ENCODE measurements at regions not wholly inside any gene's neighbourhood (a gene's known extent, or its start where the extent isn't known, plus 50 kb on each side); places are given as distances from the start of the nearest gene placed in this dataset.
A peak's percentile ranks its signal among the peaks of the same experiment; 100 is the strongest.
"Not testable (repeated sequence)": the region's sequence is repeated elsewhere in the genome, so short reads cannot be mapped to it uniquely, and the experiment has no call there.

DNA sequence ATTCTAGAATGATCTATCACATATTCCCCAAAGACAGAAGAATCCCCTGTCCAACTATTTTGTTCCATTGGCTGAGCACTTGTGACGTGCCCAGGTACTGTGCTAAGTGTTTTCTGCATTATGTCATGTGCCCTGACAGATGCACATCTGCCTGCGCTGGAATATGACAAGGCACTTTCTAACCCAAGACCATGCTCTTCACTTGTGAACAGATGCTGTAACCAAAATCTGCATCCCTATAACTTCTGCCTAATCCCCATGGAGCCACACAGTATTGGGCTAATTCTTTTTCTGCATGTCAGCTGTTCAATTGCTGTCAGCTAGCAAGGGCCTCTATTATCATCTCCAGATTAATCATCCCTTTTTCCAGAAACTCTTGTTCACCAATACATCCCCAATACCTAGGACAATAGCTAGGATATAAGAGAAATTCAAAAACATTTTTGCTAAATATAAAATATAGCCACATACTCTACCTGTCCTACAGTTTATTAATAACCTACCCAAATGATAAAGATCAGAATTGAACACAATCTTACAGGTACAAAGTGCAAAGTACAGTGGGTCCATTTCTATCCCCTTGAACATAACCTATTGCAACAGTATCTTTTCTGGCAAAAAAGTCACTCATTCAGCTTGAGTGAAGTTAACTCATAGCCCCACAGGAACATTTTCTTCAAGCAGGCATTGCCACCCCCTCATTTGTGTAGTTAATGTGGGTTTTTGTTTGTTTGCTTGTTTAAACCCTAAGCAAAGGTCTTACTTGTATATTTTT lies 109.4 kb upstream of the LRRN1 start:
- FAIRE-seq = no peak
- no peak for DNase-seq (ENCODE audit: extremely low spot score, insufficient read length, low read depth)

DNA sequence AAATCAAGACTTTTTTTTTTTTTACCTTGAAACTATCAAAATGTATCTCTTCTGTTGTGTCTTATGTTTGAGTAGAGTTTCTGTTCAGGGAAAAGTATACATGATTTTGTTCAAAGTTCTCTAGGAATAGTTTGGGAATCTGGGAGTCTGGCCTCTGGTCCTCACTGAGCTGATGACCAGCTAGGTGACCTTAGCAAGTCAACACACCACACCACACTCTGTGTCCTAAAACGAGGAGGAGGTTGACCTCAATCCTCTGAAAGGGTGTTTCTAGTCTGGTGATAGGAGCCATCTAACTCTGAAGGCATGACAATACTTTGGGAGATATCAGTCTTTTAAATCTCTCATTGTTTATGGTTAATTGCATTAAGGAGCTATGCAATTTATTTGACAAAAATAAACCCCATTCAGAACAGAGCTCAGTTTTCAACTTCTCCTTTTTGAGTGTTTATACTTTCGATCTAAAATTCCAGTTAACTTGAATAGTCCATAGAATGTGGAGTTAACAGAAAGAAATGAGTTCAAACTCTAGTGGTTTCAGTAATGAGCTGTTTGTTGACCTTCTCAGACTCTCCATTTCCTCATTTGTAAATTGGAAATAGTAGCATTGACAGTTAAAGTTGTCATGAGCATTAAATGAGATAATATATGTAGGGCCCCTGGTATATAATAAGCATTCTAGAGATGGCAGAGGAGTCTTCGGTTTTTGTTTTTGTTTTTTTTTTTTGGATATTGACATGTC lies 112.2 kb upstream of the LRRN1 start:
- no peak for FAIRE-seq
- DNase-seq (ENCODE audit: extremely low spot score, insufficient read length, low read depth) = no peak

DNA sequence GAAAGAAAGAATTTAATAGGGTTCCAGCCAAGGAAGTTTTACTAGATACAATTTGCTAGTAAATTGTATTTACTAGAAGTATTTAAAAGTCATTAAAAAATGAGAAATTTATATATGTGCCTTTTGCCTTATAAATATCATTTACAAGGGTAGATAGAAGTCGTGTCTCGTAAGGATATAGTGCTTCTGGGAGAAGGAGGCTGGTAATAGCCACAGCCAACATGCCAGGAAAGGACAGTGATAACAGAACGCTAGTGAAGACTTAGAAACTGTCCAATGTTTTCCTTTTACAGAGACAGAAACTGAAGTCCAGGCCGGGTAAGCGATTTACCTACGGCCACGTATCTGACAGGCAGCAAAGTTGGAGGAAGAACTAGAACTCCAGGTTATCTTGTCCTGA lies 113.5 kb upstream of the LRRN1 start:
- FAIRE-seq (no peak), DNase-seq (ENCODE audit: extremely low spot score, insufficient read length, low read depth) (no peak)

DNA sequence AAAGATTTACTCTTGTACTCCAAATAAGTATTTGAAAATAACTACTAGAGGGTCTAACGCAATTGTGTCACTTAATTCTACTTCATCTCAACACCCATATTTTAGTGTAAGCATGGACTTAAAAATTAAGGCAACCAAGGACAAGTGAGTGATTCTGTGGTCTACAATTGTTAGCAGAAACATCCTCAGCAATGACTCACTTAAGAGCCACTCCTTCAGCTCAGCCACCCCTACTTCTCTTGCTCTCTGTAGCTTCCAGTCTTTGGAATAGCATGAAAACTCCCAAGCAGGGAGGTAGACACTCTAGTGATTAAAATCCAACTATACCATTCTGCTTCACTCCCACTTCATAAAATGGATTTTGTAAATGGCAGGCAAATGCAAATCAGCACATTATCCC lies 116.0 kb upstream of the LRRN1 start:
- no peak for FAIRE-seq
- DNase-seq (ENCODE audit: extremely low spot score, insufficient read length, low read depth) = no peak

DNA sequence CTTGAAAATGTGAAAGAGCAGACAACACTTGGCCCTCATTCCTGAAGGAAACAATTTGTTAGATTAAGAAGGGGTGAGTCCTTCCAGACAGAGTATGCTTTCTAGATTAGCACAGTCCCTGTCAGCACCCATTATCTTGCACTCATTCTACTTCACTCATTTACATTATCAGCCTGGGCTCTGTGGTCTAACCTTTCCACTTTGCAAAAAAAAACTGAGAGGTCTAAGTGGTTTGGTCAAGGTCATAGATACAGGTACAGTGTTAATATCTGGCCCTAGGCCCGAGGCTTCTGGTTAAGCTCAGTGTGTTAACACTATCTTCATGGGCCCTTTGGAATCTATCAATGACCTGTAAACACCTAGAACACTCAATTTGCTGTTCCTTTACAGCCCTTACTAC lies 123.4 kb upstream of the LRRN1 start:
- DNase-seq (ENCODE audit: extremely low spot score, insufficient read length, low read depth) (no peak), FAIRE-seq (no peak)

DNA sequence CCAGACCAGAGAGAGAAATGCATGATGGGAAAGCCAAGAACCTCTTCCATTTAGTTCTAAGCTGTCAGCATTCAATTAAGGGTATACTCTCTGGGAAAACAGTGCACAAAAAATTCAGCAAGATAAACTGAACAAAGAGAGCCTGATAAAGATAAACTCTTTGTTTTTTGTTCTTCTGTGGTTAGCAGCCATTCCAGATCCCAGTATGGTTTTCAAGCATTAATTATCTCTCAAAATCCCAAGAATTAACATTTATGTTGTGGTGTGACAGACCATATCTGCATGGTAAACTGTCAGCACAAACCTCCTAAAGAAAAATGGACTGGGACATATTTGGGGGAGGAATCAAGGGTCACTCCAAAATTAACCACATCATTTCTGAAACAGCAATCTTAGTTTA lies 124.0 kb upstream of the LRRN1 start:
- no peak for DNase-seq (ENCODE audit: extremely low spot score, insufficient read length, low read depth)
- no peak for FAIRE-seq

DNA sequence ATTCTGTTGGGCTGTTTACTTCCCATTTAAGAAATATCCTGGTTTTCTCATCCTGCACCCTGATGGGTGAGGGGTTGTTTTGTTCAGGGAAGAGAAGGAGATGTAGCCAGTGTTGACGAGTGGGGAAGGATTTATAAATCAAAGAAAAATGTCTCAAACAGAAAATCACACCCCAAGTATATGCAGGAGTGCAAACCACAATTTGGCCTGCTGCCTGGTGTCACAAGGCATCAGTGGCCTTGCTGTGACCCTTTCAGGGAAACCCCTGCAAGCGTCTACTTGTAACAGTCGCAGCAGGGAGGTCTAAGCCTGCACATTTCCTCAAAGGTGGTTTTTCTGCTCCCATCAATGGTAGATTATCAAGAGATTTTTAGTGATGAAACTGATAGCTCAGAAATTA lies 132.6 kb upstream of the LRRN1 start:
- DNase-seq (ENCODE audit: extremely low spot score, insufficient read length, low read depth) (peak; percentile 48), FAIRE-seq (peak; percentile 97)

DNA sequence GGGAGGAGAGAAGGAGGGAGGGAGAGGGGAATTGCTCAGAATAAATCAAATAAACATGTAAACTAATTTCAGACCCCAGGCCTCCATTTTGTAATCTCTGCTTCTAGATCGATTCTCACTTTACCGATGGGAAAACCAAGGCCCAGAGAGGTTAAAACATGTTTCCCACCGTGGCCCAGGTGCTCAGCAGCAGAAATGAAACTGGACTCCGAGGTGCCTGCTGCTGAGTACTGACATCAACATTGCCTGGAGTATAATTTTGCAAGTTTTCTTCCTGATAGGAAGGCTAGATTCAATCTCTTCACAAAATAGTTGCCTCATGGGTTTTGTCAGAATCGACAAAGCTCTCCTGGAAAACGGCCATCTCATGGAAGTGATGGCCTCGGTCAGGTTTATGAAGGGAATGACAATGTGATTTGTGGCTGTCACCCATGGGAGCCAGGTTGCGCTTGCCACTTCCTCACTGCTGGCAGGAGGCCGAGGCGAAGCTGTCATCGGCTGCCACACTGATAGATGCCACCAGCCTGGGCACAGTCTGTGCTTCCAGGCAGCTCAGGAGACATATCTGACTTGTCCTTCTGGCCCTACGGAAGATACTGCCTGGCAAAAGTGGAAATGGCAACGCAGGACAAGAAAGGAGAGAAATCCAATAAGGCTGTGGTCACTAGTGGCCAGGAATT lies 133.1 kb upstream of the LRRN1 start:
- FAIRE-seq = peak; percentile 75

DNA sequence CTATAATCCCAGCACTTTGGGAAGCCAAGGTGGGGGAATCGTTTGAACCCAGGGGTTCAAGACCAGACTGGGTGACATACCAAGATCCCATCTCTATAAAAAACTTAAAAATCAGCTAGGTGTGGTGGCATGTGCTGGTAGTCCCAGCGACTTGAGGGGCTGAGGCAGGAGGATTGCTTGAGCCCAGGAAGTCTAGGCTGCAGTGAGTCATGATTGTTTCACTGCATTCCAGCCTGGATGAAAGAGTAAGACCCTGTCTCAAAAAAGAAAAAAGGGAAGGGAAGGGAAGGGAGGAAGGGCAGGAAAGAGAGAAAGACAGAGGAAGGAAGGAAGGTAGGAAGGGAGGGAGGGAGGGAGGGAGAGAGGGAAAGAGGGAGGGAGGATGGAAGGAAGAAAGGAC lies 133.7 kb upstream of the LRRN1 start:
- DNase-seq (ENCODE audit: extremely low spot score, insufficient read length, low read depth) (no peak), FAIRE-seq (no peak)

More for the DNA sequence above, 133.1 kb upstream of the LRRN1 start:
- peak; percentile 8 for DNase-seq (ENCODE audit: extremely low spot score, insufficient read length, low read depth)

DNA sequence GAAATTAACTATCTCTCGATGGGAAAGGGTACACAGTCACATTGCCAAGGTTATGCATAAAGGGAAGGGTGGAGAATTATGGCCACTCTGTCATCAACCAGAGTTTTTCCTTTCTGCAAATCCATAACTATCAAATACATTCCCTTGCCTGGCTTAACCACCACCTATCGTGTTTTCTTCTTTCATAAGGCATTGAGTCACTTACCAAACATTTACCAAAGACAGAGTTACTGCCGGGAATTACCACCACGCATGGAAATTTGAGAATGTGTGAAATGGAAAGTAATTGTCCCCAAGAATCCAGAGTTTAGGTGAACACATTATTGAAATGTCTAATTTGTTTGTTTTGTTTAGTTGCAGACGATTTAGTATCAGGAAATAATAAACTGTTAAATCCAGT lies 134.3 kb upstream of the LRRN1 start:
- DNase-seq (ENCODE audit: extremely low spot score, insufficient read length, low read depth) (no peak), FAIRE-seq (no peak)

DNA sequence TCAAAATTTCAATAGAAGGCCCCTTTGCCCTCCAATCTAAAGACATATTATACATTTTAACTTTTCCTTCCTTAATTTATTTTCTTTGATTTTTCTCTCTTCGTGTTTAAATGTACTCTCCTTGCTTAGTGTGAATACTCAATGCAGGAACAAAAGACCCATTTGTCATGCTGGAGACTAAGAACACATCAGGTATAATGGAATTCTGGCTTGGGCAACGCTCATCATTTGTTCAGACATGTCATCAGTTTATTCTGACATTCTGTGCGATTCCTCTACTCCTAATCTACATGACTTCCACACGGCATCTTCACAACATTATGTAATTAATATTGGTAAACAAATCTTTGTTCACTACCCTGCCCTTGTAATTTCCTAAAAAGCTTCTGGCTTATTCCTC lies 136.6 kb upstream of the LRRN1 start:
- no peak for FAIRE-seq
- no peak for DNase-seq (ENCODE audit: extremely low spot score, insufficient read length, low read depth)

DNA sequence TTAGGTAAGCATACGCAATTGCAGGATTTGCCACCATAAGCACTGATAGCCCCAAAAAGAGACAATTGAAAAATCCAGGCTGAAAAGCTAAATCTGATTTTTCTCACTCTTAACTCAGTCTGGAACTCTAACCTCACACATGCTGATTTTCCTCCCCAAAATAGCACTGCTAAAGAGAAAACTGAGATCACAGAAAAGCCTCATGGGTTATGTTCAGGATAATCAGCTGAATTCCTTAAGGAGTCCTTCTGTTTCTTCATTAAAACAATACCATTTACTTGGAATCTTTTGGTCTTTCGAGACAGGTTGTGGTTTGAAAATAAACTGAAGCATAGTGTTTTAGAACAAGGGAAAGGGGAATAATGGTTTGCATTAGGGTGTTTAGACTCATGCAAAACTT lies 144.3 kb upstream of the LRRN1 start:
- no peak for FAIRE-seq
- DNase-seq (ENCODE audit: extremely low spot score, insufficient read length, low read depth) = no peak

DNA sequence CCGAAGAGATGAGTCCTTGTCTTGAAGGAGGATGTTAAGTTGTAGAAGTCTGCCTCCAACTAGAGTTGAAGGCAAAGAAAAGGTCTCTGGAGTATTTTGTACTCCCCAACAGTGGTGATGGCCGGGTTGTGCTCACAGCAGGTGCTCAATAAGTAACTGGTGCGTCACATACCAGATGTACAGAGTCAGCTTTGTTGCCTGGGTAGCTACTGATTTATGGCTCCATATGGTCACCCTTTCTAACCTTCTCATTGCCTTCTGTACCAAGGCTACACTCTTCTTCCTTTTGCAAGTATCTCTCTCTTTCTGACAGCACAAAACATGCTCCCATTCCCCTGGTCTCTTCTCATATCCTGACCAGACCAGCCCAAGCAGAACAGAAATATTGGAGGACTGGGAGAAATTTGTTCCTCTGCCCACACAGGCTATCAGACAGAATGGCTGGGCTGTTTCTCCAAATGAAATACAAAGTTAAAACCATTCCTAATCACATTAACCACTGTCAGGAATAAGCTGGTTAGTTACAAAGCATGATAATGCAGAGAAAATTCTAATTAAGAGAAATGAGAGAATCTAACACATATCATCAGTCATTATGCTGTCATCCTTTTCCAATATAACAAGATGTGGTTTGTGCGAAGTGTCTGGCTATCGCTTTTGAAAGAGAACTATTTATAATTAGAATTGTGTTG lies 150.1 kb upstream of the LRRN1 start:
- FAIRE-seq = no peak
- no peak for DNase-seq (ENCODE audit: extremely low spot score, insufficient read length, low read depth)

DNA sequence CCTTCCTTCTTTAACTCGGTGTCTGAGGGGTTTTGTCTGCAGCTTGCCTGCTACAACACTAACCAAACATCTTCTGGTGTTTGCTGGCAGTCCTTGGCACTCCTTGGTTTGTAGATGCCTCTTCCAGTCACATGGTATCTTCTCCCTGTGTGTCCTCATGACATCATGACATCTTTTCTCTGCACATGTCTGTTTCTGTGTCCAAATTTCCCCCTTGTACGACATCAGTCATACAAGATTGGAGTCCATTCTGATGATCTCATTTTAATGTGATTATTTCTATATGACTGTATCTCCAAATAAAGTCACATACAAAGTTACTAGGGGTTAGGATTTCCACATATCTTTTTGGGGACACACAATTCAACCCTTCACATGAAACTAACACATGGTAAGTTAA lies 152.3 kb upstream of the LRRN1 start:
- FAIRE-seq = no peak

DNA sequence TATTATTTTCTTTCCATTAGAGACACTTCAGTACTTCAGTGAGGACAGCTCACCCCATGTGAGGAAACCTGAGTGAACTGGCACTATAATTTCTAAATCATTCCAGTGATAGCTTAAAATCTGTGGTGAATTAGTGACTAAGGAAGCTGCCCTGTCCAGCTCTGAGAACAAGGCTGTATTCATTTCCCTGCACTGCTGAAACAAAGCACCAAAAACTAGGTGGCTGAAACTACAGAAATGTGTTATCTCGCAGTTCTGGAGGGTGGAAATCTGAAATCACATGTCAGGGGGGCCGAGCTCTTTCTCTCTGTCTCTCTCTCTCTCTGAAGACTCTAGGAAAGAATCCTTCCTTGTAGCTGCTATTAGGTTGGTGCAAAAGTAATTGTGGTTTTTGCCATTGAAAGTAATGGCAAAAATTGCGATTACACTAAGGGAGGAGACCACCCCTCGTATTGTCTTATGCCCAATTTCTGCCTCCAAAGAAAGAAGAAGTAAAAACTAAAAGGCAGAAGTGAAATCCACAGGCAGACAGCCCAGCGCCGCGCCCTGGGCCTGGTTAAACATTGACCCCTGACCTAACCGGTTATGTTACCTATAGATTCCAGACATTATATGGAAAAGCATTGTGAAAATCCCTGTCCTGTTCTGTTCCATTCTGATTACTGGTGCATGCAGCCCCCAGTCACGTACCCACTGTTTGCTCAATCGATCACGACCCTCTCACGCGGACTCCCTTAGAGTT lies 153.0 kb upstream of the LRRN1 start:
- not testable (repeated sequence) for DNase-seq (ENCODE audit: extremely low spot score, insufficient read length, low read depth)
- FAIRE-seq = peak; percentile 64

More for the DNA sequence above, 152.3 kb upstream of the LRRN1 start:
- no peak for DNase-seq (ENCODE audit: extremely low spot score, insufficient read length, low read depth)

DNA sequence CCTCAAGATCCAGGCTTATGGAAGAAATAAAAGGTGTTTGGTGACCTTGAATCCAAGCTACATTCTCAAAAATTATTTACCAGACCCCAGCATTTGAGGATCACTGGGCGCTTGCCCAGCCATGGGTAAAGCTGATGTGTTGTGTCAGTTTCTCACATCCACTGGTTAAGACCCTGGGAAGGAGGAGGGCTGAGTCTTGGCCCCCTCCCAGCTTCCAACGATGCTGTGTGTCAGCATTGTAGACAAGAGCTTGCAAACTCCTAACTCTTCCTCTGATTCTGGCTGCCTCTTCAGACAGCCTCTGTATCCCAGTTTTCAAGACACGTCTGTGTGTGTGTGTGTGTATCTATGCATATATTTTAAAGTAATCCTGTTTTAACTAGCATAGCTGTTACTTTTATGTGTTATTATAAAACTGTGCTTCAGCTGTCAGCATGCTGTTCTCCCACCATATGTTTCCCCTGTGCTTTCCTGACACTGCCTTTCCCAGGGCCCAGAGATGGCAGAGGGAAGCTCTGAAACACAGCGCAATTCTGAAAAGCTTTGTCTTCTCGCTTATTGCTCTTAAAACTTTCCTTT lies 157.3 kb upstream of the LRRN1 start:
- no peak for DNase-seq (ENCODE audit: extremely low spot score, insufficient read length, low read depth)
- no peak for FAIRE-seq

DNA sequence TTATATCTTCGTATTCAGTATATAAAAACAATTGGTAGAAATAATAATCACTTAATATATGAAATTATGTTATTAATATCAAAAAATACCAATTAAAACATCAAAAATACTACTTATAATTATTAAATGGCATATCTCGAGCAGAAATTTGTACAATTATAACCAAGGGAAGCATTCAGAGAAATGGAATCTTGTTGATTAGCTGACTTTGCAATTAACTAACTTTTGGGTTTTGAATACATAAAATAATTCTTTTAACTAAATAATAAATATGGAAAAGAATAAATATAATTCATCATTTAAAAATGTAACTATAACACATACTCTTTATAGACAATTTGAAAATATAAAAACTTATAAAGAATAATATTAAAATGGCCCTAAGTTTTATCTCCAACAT lies 160.2 kb upstream of the LRRN1 start:
- DNase-seq (ENCODE audit: extremely low spot score, insufficient read length, low read depth) = no peak
- no peak for FAIRE-seq

DNA sequence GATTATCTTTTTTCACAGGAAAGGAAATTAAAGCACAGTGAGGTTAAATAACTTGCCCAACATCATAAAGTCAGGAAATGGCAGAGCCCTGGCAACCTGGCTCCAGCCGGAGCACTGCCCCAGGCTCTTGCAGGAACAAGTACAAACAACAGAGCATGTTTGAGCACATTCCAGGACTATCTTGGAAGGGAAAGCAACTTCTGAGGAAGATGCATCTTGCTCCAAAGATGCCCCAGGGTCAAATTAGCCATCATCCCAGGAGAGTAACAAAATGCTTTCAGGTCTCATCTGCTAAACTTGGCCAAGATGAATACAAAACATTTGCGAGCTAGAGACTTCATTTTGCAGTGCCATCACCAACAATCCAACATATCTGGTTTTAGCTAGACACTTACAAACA lies 162.4 kb upstream of the LRRN1 start:
- DNase-seq (ENCODE audit: extremely low spot score, insufficient read length, low read depth) (no peak), FAIRE-seq (no peak)

DNA sequence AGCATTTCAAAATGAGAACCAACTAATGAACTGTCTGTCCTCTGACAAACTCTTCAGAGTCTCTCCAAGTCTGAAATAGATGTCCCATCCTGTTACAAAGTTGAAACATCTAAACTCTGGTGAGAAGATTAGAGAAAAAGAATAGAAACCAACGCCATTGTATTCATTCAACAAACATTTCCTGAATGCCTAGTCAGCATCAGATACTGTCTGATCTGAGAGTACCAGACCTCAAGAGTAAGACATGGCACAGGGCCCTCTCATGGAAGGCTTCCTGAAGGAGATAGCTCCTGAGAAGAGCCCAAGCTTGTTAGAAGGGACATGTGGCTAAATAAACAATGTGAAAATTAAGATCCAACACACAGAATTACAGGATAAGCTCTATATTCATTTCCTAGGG lies 164.1 kb upstream of the LRRN1 start:
- no peak for FAIRE-seq
- DNase-seq (ENCODE audit: extremely low spot score, insufficient read length, low read depth) = no peak

DNA sequence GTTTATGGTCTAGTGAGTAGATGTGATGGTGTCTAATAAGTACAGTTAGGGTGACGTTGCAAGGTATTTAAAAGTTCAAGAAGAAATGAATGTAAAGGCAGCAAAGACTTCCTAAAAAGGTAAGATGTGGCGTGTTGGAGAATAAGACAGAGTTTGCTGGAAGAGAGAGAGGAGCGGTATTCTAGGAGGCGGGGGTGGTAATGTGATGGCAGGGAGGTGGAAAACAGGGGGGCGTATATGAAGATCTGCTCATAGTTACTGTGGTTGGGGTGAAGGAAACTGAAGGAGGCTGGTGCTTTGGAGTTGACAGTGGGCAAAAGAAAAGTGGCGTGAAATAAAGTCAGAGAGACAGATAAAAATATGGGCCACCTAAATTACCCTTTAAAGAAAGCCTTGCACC lies 164.9 kb upstream of the LRRN1 start:
- DNase-seq (ENCODE audit: extremely low spot score, insufficient read length, low read depth) (no peak), FAIRE-seq (no peak)

All from GM18507 (cell line).